Liver (tissue), 8 donors: ENCODE measurements at regions not wholly inside any gene's neighbourhood (a gene's known extent, or its start where the extent isn't known, plus 50 kb on each side); places are given as distances from the start of the nearest gene placed in this dataset.

Source experiments
- DNase-seq: peaks from one replicate; pipeline ENCODE4 v3.0.0-alpha.2; 2017; ENCODE audit warnings: low spot score
- H3K27ac ChIP-seq, 2 donors: one replicate each; pipeline ENCODE4 v1.7.0; 2013; ENCODE audit warnings: inconsistent platforms in 2 of 2, low read length in 2 of 2, control low read depth in 1 of 2, low read depth in 1 of 2, mild to moderate bottlenecking in 1 of 2
- H3K27me3 ChIP-seq, 4 donors: one replicate each; pipeline versions ENCODE4 v1.6.1 to v1.7.0; 2013; ENCODE audit warnings: low read length in 3 of 4, inconsistent platforms in 1 of 4, mild to moderate bottlenecking in 1 of 4, moderate library complexity in 1 of 4; ENCODE audit not compliant: control insufficient read depth in 4 of 4, insufficient read depth in 4 of 4
- H3K36me3 ChIP-seq, 4 donors: one replicate each; pipeline versions ENCODE4 v1.6.1 to v1.7.0; 2013; ENCODE audit warnings: low read length in 3 of 4, mild to moderate bottlenecking in 3 of 4, low read depth in 1 of 4, moderate library complexity in 1 of 4; ENCODE audit not compliant: control insufficient read depth in 4 of 4, insufficient read depth in 3 of 4
- H3K4me1 ChIP-seq, 4 donors: one replicate each; pipeline versions ENCODE4 v1.6.1 to v1.7.0; 2013; ENCODE audit warnings: low read length in 3 of 4, mild to moderate bottlenecking in 3 of 4, moderate library complexity in 1 of 4; ENCODE audit not compliant: control insufficient read depth in 4 of 4, insufficient read depth in 4 of 4
- H3K4me3 ChIP-seq, 3 donors: one replicate each; pipeline versions ENCODE4 v1.6.1 to v1.7.0; 2013; ENCODE audit warnings: low read length in 3 of 3, control low read depth in 1 of 3, low read depth in 1 of 3, mild to moderate bottlenecking in 1 of 3
- H3K9ac ChIP-seq, 2 donors: one replicate each; pipeline ENCODE4 v1.7.0; 2013; ENCODE audit warnings: low read length in 2 of 2, mild to moderate bottlenecking in 2 of 2, moderate library complexity in 2 of 2, control low read depth in 1 of 2, low read depth in 1 of 2
- H3K9me3 ChIP-seq, 4 donors: one replicate each; pipeline versions ENCODE4 v1.6.1 to v1.7.0; 2013; ENCODE audit warnings: low read length in 3 of 4; ENCODE audit not compliant: control insufficient read depth in 4 of 4
- ATF3 ChIP-seq: IDR thresholded peaks from 2 replicates; pipeline ENCODE4 v1.6.1; 2016; ENCODE audit warnings: antibody characterized with exemption
- EGR1 ChIP-seq, 2 donors: IDR thresholded peaks; 2 replicates each; pipeline ENCODE4 v1.6.1; 2016 to 2018; ENCODE audit warnings: antibody characterized with exemption in 2 of 2, low read depth in 2 of 2
- FOXA1 ChIP-seq: IDR thresholded peaks from 2 replicates; pipeline ENCODE4 v1.6.1; 2016; ENCODE audit warnings: antibody characterized with exemption
- FOXA2 ChIP-seq: IDR thresholded peaks from 2 replicates; pipeline ENCODE4 v1.6.1; 2016; ENCODE audit warnings: antibody characterized with exemption
- GABPA ChIP-seq, 2 donors: IDR thresholded peaks in 1 of 2; conservative IDR thresholded peaks in 1 of 2; 2 replicates each; pipeline ENCODE4 v1.6.1; 2016; ENCODE audit warnings: antibody characterized with exemption in 2 of 2, mild to moderate bottlenecking in 1 of 2, moderate library complexity in 1 of 2
- HNF4A ChIP-seq, 2 donors: conservative IDR thresholded peaks; 2 replicates each; pipeline ENCODE4 v1.6.1; 2016; ENCODE audit warnings: antibody characterized with exemption in 2 of 2, mild to moderate bottlenecking in 2 of 2
- HNF4G ChIP-seq: IDR thresholded peaks from 2 replicates; pipeline ENCODE4 v1.6.1; 2016; ENCODE audit warnings: antibody characterized with exemption
- JUND ChIP-seq, 2 donors: IDR thresholded peaks; 2 replicates each; pipeline ENCODE4 v1.6.1; 2016; ENCODE audit warnings: antibody characterized with exemption in 2 of 2
- NR2F2 ChIP-seq: IDR thresholded peaks from 2 replicates; pipeline ENCODE4 v1.6.1; 2016; ENCODE audit warnings: antibody characterized with exemption
- REST ChIP-seq: IDR thresholded peaks from 2 replicates; pipeline ENCODE4 v1.6.1; 2016; ENCODE audit warnings: antibody characterized with exemption, mild to moderate bottlenecking
- RXRA ChIP-seq, 2 donors: IDR thresholded peaks; 2 replicates each; pipeline ENCODE4 v1.6.1; 2017 to 2018; ENCODE audit warnings: antibody characterized with exemption in 2 of 2, mild to moderate bottlenecking in 1 of 2
- SP1 ChIP-seq: IDR thresholded peaks from 2 replicates; pipeline ENCODE4 v1.6.1; 2018; ENCODE audit warnings: antibody characterized with exemption, mild to moderate bottlenecking
- TAF1 ChIP-seq: conservative IDR thresholded peaks from 2 replicates; pipeline ENCODE4 v1.6.1; 2016; ENCODE audit warnings: antibody characterized with exemption, mild to moderate bottlenecking
- YY1 ChIP-seq: IDR thresholded peaks from 2 replicates; pipeline ENCODE4 v1.6.1; 2016; ENCODE audit warnings: antibody characterized with exemption, mild to moderate bottlenecking
- WGBS: extraction: QIAGEN DNeasy Blood & Tissue Kit; methylation state at CpG from one replicate; pipeline ENCODE4 v1.1.7; 2013; 5-methylcytosine and 5-hydroxymethylcytosine counted together
- TF ChIP-seq, protein P1 (sequence below): fragments of 150-350 bp; IDR thresholded peaks from 2 replicates; pipeline ENCODE4 v1.5.1; 2017; ENCODE audit warnings: improper control_type of control experiment, low read depth, low read length; ENCODE audit not compliant: missing input control
- TF ChIP-seq, protein P2 (sequence below): IDR thresholded peaks from 2 replicates; pipeline ENCODE4 v1.6.1; 2016; ENCODE audit warnings: antibody characterized with exemption
- TF ChIP-seq, protein P3 (sequence below): IDR thresholded peaks from 2 replicates; pipeline ENCODE4 v1.6.1; 2016; ENCODE audit warnings: antibody characterized with exemption
- donor health status: healthy.
- donor health status: healthy.
- donor health status: healthy.
- donor health status: healthy.
- donor health status: healthy.

DNA sequence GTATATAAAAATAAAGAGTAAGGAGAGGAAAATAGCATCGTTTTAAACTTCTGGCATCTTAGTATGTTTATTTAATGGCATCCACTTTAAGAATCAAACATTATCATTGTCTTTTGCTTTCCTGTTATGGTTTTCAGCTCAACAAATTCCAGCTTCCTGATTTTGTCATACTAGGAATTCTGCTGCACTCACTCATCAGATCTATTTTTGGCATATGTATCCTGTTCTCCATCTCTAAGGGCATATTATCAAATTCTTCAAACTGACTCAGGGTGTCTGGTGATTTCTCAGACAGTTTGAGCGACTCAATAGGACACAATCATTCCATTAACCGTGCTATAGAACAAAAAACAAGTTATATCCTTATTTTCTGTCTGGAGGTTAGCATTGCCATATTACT lies 248.5 kb upstream of the DIAPH2 start:
- H3K36me3 ChIP-seq: no peaks in the 10 kb centered on the region
- H3K27ac ChIP-seq: no peak overlapping the region
- no peaks in the 10 kb centered on the region for H3K9me3 ChIP-seq
- H3K4me3 ChIP-seq: no peak overlapping the region
- 76% methylated on average over 3 of the region's 3 CpGs for WGBS
- no peaks in the 10 kb centered on the region for H3K27me3 ChIP-seq
- DNase-seq: no peak
- TF ChIP-seq HNF4A (conservative IDR thresholded peaks at IDR 0.05) (no peak), YY1 (no peak), SP1 (no peak), TAF1 (no peak), FOXA1 (no peak), FOXA2 (no peak)
- peaks cover 0 to 6% (median 3%) of the 10 kb centered on the region in 4 donors for H3K4me1 ChIP-seq
- no peak overlapping the region for H3K9ac ChIP-seq

DNA sequence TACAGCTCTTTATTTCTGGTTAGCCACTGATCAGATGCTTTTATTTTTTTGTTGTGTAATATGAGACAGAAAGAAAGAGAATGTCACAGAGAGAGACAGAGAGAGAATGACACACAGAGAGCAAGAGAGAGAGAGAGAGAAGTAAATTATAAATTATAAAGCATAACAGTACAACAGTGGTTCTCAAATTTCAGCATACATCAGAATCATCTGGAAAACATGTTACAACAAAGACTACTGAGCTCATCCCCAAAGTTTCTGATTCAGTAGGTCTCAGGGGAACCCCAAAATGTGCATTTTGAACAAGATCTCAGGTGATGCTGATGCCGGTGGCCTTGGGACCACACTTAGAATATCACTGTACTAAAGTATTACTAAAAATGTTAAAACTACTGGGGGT lies 245.8 kb upstream of the DIAPH2 start:
- Histone ChIP-seq H3K9ac (no peak overlapping the region), H3K27ac (no peak overlapping the region), H3K27me3 (no peaks in the 10 kb centered on the region), H3K4me3 (no peak overlapping the region), H3K9me3 (no peaks in the 10 kb centered on the region), H3K4me1 (peaks cover 0 to 5% (median under 1%) of the 10 kb centered on the region in 4 donors), H3K36me3 (no peaks in the 10 kb centered on the region)
- WGBS: 100% methylated on average over 1 of the region's 1 CpG
- no peak for TF ChIP-seq FOXA2
- TF ChIP-seq FOXA1: no peak
- TF ChIP-seq, protein P1, sequence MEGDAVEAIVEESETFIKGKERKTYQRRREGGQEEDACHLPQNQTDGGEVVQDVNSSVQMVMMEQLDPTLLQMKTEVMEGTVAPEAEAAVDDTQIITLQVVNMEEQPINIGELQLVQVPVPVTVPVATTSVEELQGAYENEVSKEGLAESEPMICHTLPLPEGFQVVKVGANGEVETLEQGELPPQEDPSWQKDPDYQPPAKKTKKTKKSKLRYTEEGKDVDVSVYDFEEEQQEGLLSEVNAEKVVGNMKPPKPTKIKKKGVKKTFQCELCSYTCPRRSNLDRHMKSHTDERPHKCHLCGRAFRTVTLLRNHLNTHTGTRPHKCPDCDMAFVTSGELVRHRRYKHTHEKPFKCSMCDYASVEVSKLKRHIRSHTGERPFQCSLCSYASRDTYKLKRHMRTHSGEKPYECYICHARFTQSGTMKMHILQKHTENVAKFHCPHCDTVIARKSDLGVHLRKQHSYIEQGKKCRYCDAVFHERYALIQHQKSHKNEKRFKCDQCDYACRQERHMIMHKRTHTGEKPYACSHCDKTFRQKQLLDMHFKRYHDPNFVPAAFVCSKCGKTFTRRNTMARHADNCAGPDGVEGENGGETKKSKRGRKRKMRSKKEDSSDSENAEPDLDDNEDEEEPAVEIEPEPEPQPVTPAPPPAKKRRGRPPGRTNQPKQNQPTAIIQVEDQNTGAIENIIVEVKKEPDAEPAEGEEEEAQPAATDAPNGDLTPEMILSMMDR: no peak
- no peak for TF ChIP-seq YY1
- no peak for TF ChIP-seq HNF4A (conservative IDR thresholded peaks at IDR 0.05)
- no peak for TF ChIP-seq TAF1
- TF ChIP-seq, protein P2, sequence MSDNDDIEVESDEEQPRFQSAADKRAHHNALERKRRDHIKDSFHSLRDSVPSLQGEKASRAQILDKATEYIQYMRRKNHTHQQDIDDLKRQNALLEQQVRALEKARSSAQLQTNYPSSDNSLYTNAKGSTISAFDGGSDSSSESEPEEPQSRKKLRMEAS: no peak
- TF ChIP-seq RXRA (IDR thresholded peaks at IDR 0.05): no peak
- no peak for TF ChIP-seq EGR1 (IDR thresholded peaks at IDR 0.05; ENCODE audit: low read depth in 2 of 2)
- TF ChIP-seq NR2F2: no peak
- no peak for TF ChIP-seq HNF4G
- TF ChIP-seq GABPA (IDR thresholded peaks at IDR 0.05 in 1 of 2, conservative IDR thresholded peaks at IDR 0.05 in 1 of 2): no peak
- no peak for TF ChIP-seq ATF3
- no peak for TF ChIP-seq REST
- TF ChIP-seq SP1: no peak
- TF ChIP-seq, protein P3, sequence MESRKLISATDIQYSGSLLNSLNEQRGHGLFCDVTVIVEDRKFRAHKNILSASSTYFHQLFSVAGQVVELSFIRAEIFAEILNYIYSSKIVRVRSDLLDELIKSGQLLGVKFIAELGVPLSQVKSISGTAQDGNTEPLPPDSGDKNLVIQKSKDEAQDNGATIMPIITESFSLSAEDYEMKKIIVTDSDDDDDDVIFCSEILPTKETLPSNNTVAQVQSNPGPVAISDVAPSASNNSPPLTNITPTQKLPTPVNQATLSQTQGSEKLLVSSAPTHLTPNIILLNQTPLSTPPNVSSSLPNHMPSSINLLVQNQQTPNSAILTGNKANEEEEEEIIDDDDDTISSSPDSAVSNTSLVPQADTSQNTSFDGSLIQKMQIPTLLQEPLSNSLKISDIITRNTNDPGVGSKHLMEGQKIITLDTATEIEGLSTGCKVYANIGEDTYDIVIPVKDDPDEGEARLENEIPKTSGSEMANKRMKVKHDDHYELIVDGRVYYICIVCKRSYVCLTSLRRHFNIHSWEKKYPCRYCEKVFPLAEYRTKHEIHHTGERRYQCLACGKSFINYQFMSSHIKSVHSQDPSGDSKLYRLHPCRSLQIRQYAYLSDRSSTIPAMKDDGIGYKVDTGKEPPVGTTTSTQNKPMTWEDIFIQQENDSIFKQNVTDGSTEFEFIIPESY: no peak
- no peak for TF ChIP-seq JUND (IDR thresholded peaks at IDR 0.05)
- DNase-seq: no peak
